H9 (cell line): ENCODE measurements at regions not wholly inside any gene's neighbourhood (a gene's known extent, or its start where the extent isn't known, plus 50 kb on each side); places are given as distances from the start of the nearest gene placed in this dataset.

Experiments
- DNase-seq: peaks from one replicate; pipeline ENCODE4 v3.0.0-alpha.2; 2017
- H2AFZ ChIP-seq: one replicate; pipeline ENCODE4 v1.6.1; 2013; ENCODE audit warnings: mild to moderate bottlenecking, low read length, control low read depth, moderate library complexity
- H2AK5ac ChIP-seq: 2 replicates; pipeline ENCODE4 v1.6.1; 2013; ENCODE audit warnings: low read length, control low read depth, mixed read lengths; ENCODE audit not compliant: insufficient read length
- H2BK120ac ChIP-seq: one replicate; pipeline ENCODE4 v1.6.1; 2013; ENCODE audit warnings: low read depth, mild to moderate bottlenecking, low read length, control low read depth, inconsistent platforms; ENCODE audit not compliant: poor library complexity, severe bottlenecking
- H2BK12ac ChIP-seq: 2 replicates; pipeline ENCODE4 v1.6.1; 2013; ENCODE audit warnings: low read length, control low read depth, mixed read lengths, low read depth; ENCODE audit not compliant: insufficient read length
- H2BK15ac ChIP-seq: 2 replicates; pipeline ENCODE4 v1.6.1; 2013; ENCODE audit warnings: low read depth, low read length, control low read depth
- H2BK20ac ChIP-seq: one replicate; pipeline ENCODE4 v1.6.1; 2013; ENCODE audit warnings: low read depth, mild to moderate bottlenecking, low read length, control low read depth, inconsistent platforms; ENCODE audit not compliant: poor library complexity, severe bottlenecking
- H2BK5ac ChIP-seq: 2 replicates; pipeline ENCODE4 v1.6.1; 2013; ENCODE audit warnings: low read length, control low read depth, mixed read lengths; ENCODE audit not compliant: insufficient read length
- H3K14ac ChIP-seq: 2 replicates; pipeline ENCODE4 v1.6.1; 2013; ENCODE audit warnings: low read length, control low read depth; ENCODE audit not compliant: insufficient read depth
- H3K18ac ChIP-seq: 2 replicates; pipeline ENCODE4 v1.6.1; 2013; ENCODE audit warnings: low read depth, mild to moderate bottlenecking, mixed read lengths, low read length, control low read depth; ENCODE audit not compliant: insufficient read length
- H3K23ac ChIP-seq: 2 replicates; pipeline ENCODE4 v1.6.1; 2013; ENCODE audit warnings: low read length, control low read depth, mixed read lengths, low read depth; ENCODE audit not compliant: insufficient read length
- H3K23me2 ChIP-seq: 2 replicates; pipeline ENCODE4 v1.6.1; 2013; ENCODE audit warnings: low read depth, mild to moderate bottlenecking, mixed read lengths, low read length, control low read depth; ENCODE audit not compliant: insufficient read length, poor library complexity, severe bottlenecking
- H3K27ac ChIP-seq: 2 replicates; pipeline ENCODE4 v1.5.1; 2013; ENCODE audit warnings: low read length, control low read depth, mixed read lengths, low read depth; ENCODE audit not compliant: insufficient read length
- H3K27me3 ChIP-seq: 2 replicates; pipeline ENCODE4 v1.6.1; 2013; ENCODE audit warnings: low read length, control low read depth, inconsistent platforms; ENCODE audit not compliant: insufficient read depth
- H3K4ac ChIP-seq: 2 replicates; pipeline ENCODE4 v1.6.1; 2013; ENCODE audit warnings: low read depth, mild to moderate bottlenecking, control low read depth, inconsistent platforms, low read length, moderate library complexity
- H3K4me1 ChIP-seq: 2 replicates; pipeline ENCODE4 v1.6.1; 2013; ENCODE audit warnings: low read length, control low read depth, inconsistent platforms; ENCODE audit not compliant: insufficient read depth
- H3K4me2 ChIP-seq: 2 replicates; pipeline ENCODE4 v1.6.1; 2013; ENCODE audit warnings: low read length, control low read depth, mixed read lengths; ENCODE audit not compliant: insufficient read length, insufficient read depth
- H3K56ac ChIP-seq: 2 replicates; pipeline ENCODE4 v1.6.1; 2013; ENCODE audit warnings: low read depth, mild to moderate bottlenecking, mixed read lengths, low read length, control low read depth; ENCODE audit not compliant: insufficient read length
- H3K79me1 ChIP-seq: 2 replicates; pipeline ENCODE4 v1.6.1; 2013; ENCODE audit warnings: low read depth, mild to moderate bottlenecking, moderate library complexity, low read length, control low read depth, inconsistent platforms; ENCODE audit not compliant: insufficient read depth, poor library complexity, severe bottlenecking
- H3K79me2 ChIP-seq: 2 replicates; pipeline ENCODE4 v1.6.1; 2013; ENCODE audit warnings: low read length, control low read depth, inconsistent platforms; ENCODE audit not compliant: insufficient read depth
- H3K9ac ChIP-seq: 2 replicates; pipeline ENCODE4 v1.6.1; 2013; ENCODE audit warnings: low read length, control low read depth, mixed read lengths; ENCODE audit not compliant: insufficient read length; ENCODE audit errors: extremely low read depth
- H3K9me3 ChIP-seq: one replicate; pipeline ENCODE4 v1.6.1; 2013; ENCODE audit warnings: low read depth, low read length, inconsistent platforms; ENCODE audit not compliant: control insufficient read depth
- H3T11ph ChIP-seq: one replicate; pipeline ENCODE4 v1.6.1; 2013; ENCODE audit warnings: mild to moderate bottlenecking, low read length, control low read depth, inconsistent platforms
- H4K20me1 ChIP-seq: one replicate; pipeline ENCODE4 v1.6.1; 2013; ENCODE audit not compliant: control insufficient read depth, insufficient read length, insufficient read depth
- H4K5ac ChIP-seq: 2 replicates; pipeline ENCODE4 v1.6.1; 2013; ENCODE audit warnings: low read depth, mild to moderate bottlenecking, mixed read lengths, low read length, control low read depth; ENCODE audit not compliant: insufficient read length
- H4K8ac ChIP-seq: replicated peaks from 2 replicates; pipeline ENCODE4 v1.6.1; 2013; ENCODE audit warnings: low read length, control low read depth, mixed read lengths, low read depth; ENCODE audit not compliant: insufficient read length
- H4K91ac ChIP-seq: 2 replicates; pipeline ENCODE4 v1.6.1; 2013; ENCODE audit warnings: low read depth, mild to moderate bottlenecking, moderate library complexity, mixed read lengths, low read length, control low read depth; ENCODE audit not compliant: insufficient read length
- H3K27ac Mint-ChIP-seq, 3 experiments: 2 replicates in 2 of 3; 3 replicates in 1 of 3; pipeline ENCODE4 v1.8.0; 2020 to 2021; ENCODE audit warnings: mixed read lengths in 3 of 3, mild to moderate bottlenecking in 1 of 3, moderate library complexity in 1 of 3
- H3K27me3 Mint-ChIP-seq: 2 replicates; pipeline ENCODE4 v1.8.0; 2021; ENCODE audit warnings: low read depth, mild to moderate bottlenecking, moderate library complexity, mixed read lengths
- H3K36me3 Mint-ChIP-seq, 3 experiments: 2 replicates in 2 of 3; 3 replicates in 1 of 3; pipeline ENCODE4 v1.8.0; 2020 to 2021; ENCODE audit warnings: low read depth in 3 of 3, mixed read lengths in 3 of 3; ENCODE audit not compliant: insufficient read depth in 1 of 3
- H3K4me1 Mint-ChIP-seq, 2 experiments: 2 replicates each; pipeline ENCODE4 v1.8.0; 2020; ENCODE audit warnings: mixed read lengths in 2 of 2
- H3K4me3 Mint-ChIP-seq, 2 experiments: 2 replicates in 1 of 2; 3 replicates in 1 of 2; pipeline ENCODE4 v1.8.0; 2020 to 2021; ENCODE audit warnings: mild to moderate bottlenecking in 2 of 2, mixed read lengths in 2 of 2, moderate library complexity in 1 of 2
- H3K9me3 Mint-ChIP-seq, 2 experiments: 2 replicates in 1 of 2; 3 replicates in 1 of 2; pipeline ENCODE4 v1.8.0; 2020; ENCODE audit warnings: mild to moderate bottlenecking in 2 of 2, mixed read lengths in 2 of 2, moderate library complexity in 1 of 2
- WGBS: extraction: QIAGEN DNeasy Blood & Tissue Kit; methylation state at CpG from one replicate; pipeline ENCODE4 v1.1.7; 2013; ENCODE audit warnings: missing lambda C conversion rate, low lambda C conversion rate, mixed read lengths; ENCODE audit not compliant: insufficient read length; ENCODE audit errors: extremely low coverage; 5-methylcytosine and 5-hydroxymethylcytosine counted together
- TF ChIP-seq, protein P1 (sequence below): fragments of 200-600 bp; sonication (generic); conservative IDR thresholded peaks from 3 replicates; pipeline ENCODE4 v1.8.0; 2021; ENCODE audit warnings: antibody characterized with exemption, mild to moderate bottlenecking

DNA sequence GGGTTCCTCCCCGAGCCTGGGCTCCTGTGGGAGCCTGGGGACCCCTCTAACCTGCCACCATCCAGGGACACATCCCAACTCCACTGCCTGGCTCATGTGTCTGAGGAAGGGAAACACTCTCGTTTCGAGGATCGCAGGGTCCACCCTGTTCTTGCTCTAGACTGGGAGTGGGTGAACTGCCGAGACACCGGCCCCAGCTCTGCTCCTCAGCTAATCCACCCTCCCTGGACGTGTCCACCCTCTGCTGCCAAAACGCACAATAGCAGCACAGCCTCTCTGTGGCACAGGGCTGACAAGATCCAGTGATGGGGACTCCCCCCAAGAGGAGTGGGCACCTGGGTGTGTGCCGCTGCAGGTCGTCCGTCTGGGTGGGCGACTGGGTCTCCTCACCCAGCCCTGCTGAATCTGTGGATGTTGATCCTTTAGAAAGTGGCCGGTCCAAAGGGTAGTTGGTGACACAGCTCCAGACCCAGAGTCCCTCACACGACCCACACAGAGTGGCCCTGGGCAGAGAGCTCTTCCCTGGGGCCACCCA, 65.2 kb upstream of the FAM20C start:
- H3K9ac ChIP-seq: no peak overlapping the region
- H2BK12ac ChIP-seq: no peak overlapping the region
- no peak overlapping the region for H3K4me3 Mint-ChIP-seq
- H4K20me1 ChIP-seq: no peaks in the 10 kb centered on the region
- H3K36me3 Mint-ChIP-seq: no peaks in the 10 kb centered on the region
- H3K4me2 ChIP-seq: no peak overlapping the region
- H3K27me3 ChIP-seq: no peaks in the 10 kb centered on the region
- H3K14ac ChIP-seq: no peak overlapping the region
- H3K27me3 Mint-ChIP-seq: peaks cover 2% of the 10 kb centered on the region
- H2AK5ac ChIP-seq: no peak overlapping the region
- TF ChIP-seq, protein P1, sequence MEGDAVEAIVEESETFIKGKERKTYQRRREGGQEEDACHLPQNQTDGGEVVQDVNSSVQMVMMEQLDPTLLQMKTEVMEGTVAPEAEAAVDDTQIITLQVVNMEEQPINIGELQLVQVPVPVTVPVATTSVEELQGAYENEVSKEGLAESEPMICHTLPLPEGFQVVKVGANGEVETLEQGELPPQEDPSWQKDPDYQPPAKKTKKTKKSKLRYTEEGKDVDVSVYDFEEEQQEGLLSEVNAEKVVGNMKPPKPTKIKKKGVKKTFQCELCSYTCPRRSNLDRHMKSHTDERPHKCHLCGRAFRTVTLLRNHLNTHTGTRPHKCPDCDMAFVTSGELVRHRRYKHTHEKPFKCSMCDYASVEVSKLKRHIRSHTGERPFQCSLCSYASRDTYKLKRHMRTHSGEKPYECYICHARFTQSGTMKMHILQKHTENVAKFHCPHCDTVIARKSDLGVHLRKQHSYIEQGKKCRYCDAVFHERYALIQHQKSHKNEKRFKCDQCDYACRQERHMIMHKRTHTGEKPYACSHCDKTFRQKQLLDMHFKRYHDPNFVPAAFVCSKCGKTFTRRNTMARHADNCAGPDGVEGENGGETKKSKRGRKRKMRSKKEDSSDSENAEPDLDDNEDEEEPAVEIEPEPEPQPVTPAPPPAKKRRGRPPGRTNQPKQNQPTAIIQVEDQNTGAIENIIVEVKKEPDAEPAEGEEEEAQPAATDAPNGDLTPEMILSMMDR: no peak
- no peaks in the 10 kb centered on the region for H3K23me2 ChIP-seq
- H3K9me3 ChIP-seq: no peaks in the 10 kb centered on the region
- H3K23ac ChIP-seq: no peak overlapping the region
- H2AFZ ChIP-seq: no peak overlapping the region
- no peak overlapping the region for H3K18ac ChIP-seq
- no peak overlapping the region for H3K4ac ChIP-seq
- H3K4me1 ChIP-seq: no peaks in the 10 kb centered on the region; the same call in 1 of the 2 replicates
- H3T11ph ChIP-seq: no peak overlapping the region
- peaks cover 16 to 21% of the 10 kb centered on the region in 2 experiments for H3K4me1 Mint-ChIP-seq
- no peak overlapping the region; a peak in 1 of 7 replicates for H3K27ac Mint-ChIP-seq
- DNase-seq: no peak
- H3K9me3 Mint-ChIP-seq: no peaks in the 10 kb centered on the region
- no CpG with 5 or more reads among the region's 14 CpGs for WGBS
- no peak overlapping the region for H3K56ac ChIP-seq
- no peak overlapping the region for H4K91ac ChIP-seq
- no peak overlapping the region for H2BK20ac ChIP-seq
- no peaks in the 10 kb centered on the region for H3K79me1 ChIP-seq
- no peak overlapping the region for H3K27ac ChIP-seq
- H3K79me2 ChIP-seq: no peaks in the 10 kb centered on the region
- no peak overlapping the region for H4K5ac ChIP-seq
- H2BK120ac ChIP-seq: no peak overlapping the region
- no peak overlapping the region for H2BK15ac ChIP-seq
- no peak overlapping the region for H2BK5ac ChIP-seq
- H4K8ac ChIP-seq: no peak overlapping the region
